NCI-H2107 treated with DMSO at 0.1 percent for 48 hours (cell line): ENCODE measurements at regions not wholly inside any gene's neighbourhood (a gene's known extent, or its start where the extent isn't known, plus 50 kb on each side); places are given as distances from the start of the nearest gene placed in this dataset.

Source experiments
- DNase-seq: peaks from one replicate; lab custom pipeline; 2025; ENCODE audit not compliant: unreplicated experiment; lab: John Stamatoyannopoulos, UW

DNA sequence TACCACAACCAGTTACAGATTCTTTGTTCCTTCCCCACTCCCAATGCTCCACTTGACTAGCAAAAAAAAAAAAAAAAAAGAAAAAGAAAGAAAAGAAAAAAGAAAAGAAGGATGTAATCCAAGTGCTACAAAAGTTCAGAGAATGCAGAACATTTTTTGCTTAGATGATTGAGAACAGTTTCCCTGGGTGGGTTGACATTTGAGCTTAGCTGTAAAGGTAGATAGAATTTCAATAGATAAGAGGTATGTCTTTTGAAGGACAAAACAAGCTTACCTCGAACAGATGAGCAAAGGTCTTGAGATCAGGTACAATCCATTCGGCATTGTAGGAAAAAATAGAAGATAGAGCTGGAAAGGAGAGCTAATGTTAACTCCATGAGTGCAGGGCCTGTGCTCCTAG is 344.6 kb upstream of the NECTIN3 start:
- DNase-seq: no peak

DNA sequence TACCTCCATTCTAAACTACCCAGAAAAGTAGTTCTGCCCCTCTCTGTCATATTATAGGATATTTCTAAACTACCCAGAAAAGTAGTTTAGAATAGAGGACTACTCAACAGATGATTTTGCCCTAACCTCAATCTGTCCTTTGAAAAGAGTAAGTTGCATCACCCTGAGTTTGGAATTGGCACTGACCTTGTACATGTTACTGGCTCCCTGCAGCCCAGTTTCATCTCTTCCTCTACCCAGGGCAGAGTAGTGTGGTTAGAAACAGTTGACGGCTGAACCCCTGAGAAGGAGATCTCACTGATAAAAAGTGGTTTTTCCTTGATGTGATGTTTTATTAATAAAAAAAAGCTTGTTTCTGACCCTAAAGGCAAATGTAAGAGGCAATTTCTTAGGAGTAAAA is 340.5 kb upstream of the NECTIN3 start:
- DNase-seq: no peak

DNA sequence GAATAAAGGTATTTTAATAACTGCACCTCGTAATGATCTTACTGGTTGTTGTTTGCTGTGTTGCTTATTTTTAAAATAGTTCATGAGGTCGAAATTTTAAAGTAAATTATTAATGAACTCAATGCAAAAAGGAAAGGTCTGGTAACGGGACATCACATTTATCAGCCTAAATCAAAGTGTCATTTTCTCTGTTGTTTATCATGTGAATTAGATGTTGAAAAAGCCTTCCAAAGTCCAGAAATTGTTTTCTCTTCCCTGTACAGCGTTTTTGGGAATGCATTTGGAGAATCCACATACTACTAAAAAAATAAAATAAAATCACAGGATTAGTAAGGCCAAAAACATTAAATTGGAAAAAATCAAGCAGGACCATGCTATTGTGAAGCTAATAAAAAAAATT is 339.2 kb upstream of the NECTIN3 start:
- no peak for DNase-seq

DNA sequence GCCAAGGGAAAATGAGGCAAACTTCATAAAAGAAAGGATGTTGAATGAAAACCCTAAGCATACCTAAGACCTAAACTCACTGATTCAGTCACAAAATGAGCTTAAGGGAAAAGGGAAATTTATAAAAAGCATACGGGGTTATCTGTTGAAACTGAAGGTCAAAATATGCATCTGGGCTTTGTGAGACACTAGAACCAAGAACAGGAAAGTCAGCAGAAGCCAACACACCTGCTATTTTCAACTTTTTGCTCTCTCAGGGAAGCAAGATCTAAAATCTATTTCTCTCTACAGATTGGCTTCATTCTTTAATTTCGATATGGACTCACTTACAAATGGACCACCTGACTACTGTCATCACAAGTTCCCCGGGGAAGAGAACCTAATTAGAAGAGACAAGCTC is 338.6 kb upstream of the NECTIN3 start:
- no peak for DNase-seq

DNA sequence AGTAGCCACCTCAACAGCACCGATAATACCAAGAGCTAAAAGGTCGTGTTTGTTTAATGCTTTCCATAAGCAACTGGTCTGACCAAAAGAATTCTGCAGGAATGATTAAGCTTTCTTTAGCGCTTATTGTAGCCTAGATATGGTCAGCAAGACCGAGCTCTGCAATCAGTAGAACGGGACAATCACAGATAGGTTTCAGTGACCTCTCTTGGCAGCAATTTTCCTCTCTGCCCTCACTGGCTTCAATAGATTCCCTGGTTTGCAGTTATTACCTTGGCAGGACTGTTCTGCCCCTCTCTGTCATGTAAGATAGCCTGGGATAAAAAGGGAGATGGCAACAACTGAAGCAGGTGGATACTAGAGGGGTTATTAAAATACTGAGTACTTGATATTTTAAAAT is 337.1 kb upstream of the NECTIN3 start:
- no peak for DNase-seq

DNA sequence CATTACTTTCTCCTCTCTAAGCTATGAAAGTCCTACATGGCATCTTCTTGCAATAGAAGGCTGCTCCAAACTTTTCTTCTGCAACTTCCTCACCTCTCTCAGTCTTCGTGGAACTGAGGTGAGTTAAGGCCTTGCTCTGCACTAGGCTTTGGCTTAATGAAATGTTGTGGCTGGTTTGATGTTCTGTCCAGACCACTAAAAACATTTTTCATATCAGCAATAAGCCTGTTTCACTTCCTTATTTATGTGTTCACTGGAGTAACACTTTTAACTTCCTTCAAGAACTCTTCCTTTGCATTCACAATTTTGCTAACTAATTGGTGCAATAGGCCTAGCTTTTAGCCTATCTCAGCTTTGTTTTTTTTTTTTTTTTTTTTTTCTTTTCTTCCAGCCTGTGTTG is 335.3 kb upstream of the NECTIN3 start:
- DNase-seq: no peak

DNA sequence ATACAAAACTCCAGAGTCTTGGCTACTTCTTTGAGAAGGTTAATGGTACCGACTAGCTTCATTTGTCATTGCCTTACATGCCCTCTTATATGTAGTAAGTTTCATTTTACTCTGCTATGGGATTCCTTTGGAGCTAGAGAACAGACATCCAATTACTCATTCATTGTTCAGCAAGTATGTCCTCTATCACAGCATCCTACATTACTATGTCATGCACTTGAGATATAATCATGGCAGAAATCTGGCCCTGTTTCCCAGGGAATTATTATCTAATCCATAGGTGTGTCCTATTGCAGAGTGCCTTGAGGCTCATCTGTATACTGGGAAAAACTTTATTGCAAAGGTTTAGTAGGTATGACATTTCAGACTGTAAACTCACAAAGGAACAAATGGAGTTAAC is 333.1 kb upstream of the NECTIN3 start:
- DNase-seq: no peak

DNA sequence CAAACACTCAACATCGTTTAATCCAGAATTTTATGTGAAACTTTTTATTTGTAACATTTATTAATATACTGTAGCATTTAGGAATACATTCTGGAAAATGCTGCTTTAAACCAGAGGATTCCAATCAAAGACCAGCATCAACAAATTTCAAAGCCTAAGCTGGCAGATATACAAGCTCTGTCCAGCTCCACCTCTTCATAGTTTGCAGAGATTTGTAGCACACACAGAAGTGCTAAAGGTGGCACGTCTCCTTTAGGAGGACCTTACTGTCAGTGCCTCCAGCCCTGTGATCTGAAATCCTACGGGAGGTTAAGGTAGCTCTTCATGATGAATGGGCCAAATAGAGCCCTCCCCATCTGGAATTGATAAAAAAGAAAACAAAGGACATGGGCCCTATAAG is 329.7 kb upstream of the NECTIN3 start:
- DNase-seq: no peak

DNA sequence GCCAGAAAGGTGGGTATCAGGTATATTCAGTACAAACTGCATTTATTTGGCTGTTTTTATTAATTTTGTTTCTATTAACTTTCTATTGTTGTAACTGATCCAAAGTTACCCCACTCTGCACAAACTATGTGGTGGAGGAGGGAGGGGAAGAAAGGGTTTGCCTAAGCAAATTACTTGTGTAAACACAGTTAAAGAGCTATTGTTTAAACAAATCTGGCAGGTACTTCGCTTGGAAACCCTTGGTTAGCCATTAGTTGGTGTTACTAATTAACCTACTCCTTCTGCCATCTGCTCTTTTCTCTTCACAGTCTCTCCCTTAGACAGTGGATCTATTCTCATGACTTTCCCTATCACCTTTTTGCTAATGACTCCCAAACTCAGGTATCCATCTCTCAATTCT is 328.4 kb upstream of the NECTIN3 start:
- DNase-seq: no peak

DNA sequence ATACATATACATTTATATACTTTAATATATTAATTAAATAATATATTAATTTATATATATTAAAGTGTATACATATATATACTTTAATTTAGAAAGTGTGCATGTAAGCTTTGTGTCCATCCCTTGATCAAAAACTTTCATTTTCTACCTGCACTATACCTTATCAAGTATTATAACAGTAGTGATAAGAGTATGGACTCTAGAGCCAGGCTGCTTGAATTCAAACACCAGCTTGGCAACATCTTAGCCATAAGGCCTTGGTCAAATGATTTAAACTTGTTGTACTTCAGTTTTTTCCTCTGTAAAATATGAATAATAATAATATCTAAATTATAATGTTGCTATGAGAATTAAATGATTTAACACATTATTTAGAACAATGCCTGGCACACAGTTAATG is 327.6 kb upstream of the NECTIN3 start:
- DNase-seq: no peak

DNA sequence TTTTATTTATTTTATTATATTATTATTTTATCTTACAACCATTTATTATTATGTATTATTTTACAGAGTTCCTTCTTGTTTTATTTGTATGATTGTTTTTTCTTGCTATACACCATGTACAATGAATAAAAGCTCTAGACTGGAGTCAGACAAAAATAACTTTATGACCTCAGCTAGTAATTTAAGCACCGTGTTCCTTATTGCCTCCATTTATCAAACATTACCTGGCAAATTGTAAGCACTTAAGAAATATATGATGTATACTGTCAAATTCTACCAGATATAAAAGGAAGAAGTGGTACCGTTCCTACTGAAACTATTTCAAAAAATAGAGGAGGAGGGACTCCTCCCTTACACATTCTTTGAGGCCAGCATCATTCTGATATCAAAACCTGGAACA is 326.9 kb upstream of the NECTIN3 start:
- DNase-seq: no peak

DNA sequence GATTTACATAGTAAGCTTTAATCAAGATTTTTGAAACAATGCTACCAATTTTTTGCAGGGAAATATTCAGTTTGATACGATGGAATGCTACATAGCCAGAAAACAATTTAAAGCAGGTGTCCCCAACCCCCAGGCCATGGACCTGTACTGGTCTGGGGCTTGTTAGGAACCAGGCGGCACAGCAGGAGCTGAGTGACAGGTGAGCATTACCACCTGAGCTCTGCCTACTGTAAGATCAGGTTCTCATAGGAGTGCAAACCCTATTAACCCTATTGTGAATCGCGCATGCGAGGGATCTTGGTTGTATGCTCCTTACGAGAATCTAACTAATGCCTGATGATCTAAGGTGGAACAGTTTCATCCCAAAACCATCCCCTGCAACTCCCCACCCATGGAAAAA is 322.6 kb upstream of the NECTIN3 start:
- no peak for DNase-seq

DNA sequence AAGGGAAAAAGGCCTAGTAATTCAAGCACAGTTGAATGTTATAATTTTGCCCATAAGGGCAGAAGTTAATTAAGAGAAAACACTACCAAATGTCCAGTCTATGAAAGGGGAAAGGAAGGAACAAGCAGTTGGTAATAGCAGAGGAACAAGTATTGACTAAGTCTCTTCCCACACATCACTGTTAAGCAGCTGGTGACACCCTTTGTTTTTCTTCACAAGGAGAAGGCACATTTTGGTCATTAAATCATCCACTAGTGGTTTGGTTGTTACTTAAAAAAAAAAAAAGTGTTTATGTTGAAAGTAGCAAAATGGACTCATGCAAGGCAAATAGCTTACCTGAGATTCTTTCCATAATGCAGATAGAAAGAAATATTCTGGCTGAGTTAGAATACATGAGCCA is 321.4 kb upstream of the NECTIN3 start:
- no peak for DNase-seq

DNA sequence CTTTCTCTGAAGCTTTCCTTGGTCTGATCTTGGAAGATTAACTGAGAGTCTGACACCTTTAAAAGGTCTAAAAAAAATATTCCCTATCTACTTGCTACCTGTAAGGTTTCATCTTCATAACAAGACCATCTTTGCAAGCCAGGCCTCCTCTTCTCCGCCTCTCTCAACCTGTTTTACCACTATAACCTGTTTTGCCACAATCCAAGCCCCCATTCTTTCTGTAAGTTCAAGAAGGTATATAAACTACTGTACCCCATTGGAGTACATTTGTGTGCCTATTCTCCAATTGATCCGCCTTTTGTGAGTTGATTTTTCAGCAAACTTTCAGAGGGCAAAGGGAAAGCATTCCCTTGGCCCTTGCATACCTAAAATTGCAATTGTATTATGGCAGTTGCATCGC is 319.3 kb upstream of the NECTIN3 start:
- DNase-seq: no peak

DNA sequence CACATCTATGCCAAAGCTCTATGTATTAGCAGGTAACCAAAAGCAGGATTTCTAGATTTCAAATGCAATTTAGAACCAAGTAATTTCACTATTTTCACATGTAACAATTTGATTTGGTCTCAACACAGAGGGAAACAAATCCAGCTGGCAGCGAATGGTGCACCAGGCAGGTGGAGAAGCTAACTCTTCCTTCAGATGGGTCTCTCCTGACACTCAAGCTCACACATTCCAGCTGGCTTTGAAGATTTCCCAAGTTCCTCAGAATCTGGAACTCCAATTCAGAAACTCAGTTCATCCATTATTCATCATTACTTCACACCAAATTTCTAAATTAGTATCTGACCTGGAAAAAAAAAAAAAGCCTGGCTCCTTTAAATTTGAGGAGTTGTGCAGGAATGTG is 318.1 kb upstream of the NECTIN3 start:
- no peak for DNase-seq

DNA sequence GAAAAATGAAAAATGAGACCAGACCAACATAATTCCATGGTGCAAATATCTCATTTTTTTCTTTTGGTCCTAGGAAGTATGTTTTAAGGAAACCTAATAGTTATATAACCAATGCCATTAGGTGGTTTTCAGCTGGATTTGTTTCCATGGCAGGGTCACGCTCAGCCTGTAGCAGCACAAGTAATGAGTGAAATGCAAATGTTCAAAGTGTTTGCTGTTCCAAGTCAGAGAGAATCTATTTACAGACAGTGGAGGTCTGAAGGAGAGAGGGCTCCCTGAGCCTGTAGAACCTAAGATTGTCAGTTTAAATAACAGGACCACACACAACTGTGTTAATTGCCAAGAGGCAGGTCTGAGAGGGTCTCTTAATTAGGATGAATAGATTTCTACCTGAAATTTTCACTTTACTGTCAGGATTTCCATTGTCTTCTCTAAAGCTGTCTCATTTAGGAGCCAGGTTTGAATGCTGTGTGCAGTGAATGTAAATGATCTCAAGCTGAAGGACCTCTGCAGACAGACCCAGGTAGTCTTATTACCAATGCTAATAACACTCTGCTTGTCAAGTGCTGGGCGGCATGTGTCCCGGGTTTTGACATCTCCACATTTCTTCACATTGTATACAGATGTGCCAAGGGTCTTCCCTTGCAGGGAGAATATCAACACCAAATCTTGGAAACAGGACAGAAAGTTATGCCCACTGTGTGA is 317.3 kb upstream of the NECTIN3 start:
- no peak for DNase-seq

DNA sequence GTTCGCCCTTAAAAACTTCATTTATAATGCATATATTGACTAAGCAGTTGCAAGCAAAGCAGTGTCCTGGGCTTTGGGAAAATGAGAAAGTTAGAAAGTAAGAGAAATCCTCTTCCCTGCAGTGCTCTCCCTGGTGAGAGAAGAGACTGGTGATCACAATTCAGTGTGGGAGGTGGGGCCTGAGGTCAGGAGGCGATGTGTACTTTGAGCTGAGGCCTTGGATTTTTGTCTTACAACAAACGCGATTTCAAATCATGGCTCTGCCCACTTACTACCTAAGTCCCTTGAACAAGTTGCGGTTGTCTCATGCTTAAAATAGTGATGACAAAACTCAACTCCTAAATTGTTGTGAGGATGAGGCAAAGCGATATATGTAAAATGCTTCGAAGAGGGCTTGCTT is 316.3 kb upstream of the NECTIN3 start:
- no peak for DNase-seq

DNA sequence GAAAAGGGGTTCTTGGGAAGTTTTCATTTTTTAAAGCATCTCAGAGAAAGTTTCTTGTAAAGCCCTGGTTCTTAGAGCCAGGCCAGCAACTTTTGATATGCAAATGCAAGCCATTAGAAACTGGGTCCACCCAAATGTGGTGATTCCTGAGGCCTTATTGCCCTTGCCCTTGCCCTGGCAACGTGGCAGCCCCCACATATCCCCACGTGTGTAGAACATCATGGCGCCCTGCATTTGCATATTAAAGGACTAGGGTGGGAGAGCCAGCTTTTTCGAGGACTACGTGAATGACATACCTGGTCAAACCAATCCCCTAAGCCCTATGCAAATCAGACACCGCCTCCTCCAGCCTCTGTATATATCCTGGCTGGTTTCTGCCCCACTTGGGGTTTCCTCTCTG is 314.9 kb upstream of the NECTIN3 start:
- DNase-seq: no peak

DNA sequence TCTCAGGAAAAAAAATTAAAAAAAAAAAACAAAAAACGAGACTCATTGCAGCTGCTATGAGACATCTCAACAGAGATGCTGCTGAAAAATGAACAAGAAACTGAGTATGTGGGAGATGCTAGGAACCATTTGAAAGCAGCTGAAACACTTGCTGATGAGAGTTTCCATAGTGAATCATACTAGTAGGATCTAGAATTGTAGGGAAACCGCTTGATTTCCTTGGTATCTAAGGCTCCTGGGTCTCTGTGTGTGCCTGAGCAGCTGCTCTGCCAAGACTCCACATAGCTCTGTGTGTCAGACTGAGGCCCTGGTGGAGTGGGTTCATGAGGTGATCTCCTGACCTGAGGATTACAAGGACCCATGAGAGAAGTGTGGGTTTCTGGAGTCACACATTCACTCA is 313.4 kb upstream of the NECTIN3 start:
- no peak for DNase-seq

DNA sequence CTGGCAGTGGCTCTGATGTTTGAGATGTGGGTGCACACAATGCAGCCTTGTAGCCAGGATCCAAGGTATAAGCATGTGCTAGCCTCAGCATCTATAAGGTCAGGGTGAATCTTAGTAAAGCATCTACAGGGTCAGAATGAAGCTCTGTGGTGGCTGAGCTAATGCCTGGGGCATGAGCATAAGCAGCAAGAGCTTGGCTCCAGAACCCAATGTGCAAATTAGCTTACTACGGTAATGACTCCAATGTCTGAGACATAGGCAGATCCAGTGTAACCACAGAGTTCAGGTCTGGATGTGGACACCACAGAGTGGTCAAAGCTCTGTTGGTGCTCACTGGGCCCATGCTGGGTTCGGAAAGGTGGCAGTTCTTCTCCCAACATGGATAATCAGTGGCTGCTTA is 304.5 kb upstream of the NECTIN3 start:
- no peak for DNase-seq

DNA sequence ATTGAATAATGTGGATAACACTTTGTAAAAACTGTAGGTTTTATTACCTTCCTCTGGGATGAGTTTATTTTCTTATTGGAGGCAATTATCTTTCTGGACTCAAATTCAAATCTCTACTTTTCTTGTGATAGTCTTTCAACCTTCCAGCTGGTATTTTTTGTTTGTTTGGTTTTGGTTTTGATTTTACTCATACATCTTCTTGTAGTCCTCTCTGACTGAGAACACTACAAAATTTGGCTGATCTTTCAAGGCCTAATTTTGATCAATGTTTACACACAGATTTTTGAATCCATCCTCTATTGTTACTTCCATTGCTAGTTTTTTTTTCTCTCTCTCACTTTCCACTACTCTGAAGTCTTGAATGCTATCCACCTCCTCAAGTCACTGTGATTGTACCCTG is 303.8 kb upstream of the NECTIN3 start:
- no peak for DNase-seq

DNA sequence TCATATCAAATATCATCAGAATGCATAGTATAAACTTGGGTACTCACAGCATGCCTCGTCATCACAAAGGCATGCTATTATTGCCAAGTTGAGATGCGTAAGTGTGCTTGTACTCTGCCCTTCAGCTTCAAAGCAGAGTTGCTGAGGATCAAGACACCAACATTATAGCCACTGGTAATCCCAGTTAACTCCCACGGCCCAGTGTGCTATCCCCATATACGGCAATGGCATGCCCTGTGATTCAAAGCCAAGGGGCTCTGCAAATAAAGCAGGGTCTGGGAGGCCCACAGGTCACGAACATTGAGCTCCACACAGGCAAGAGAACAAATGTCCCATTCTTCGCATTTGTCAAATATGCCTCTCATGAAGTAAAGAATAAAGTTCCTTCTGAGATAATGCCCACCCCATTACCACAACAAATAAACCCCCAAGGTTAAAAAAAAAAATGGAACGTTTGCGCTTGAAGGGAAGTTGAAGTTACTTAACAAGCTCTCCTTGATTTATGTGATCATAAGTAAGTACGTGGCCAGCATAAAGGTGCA is 298.1 kb upstream of the NECTIN3 start:
- no peak for DNase-seq

DNA sequence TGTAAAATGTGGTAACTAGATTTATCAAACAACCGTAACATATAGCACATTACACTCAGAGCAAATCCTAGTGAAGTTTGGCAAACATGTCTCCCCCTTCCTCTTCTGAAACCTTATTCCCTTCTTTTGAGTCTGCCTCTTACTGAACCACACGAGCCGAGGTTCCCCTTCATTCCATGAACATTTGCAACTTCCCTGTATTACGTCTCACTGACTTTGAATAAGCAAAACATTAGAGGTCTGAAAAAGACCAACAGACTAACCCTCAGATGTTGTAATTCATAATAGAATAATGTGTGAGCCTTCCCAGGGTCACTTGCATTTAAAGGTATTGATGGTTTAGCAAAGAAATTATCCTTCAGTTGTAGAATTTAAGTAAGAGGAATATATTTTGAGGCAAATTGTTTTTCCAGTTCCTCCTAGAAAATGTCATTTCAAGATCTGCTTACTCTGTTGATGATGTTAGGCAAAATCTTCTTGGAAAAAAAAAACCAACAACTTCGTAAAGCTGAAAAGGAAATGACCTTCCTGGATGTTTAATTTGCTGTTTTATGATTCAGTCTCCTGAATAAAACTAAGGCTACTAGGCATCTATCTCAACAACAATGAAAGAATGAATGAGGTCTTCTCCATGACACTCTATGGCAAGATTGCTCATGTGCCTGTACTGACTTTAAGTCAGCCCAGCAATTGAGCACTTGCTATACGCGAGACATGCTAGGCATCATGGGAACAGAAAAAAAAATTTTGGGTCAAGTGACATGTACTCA is 296.9 kb upstream of the NECTIN3 start:
- DNase-seq: no peak
